MG63 (cell line): ENCODE measurements at regions not wholly inside any gene's neighbourhood (a gene's known extent, or its start where the extent isn't known, plus 50 kb on each side); places are given as distances from the start of the nearest gene placed in this dataset.

Experiments
- DNase-seq: peaks from one replicate; pipeline ENCODE4 v3.0.0-alpha.2; 2020
- H3K27me3 ChIP-seq: fragments of 250-450 bp; sonication (Bioruptor Pico); 2 replicates; pipeline ENCODE4 v1.5.1; 2020; ENCODE audit warnings: mild to moderate bottlenecking, moderate library complexity
- H3K36me3 ChIP-seq: fragments of 250-450 bp; sonication (Bioruptor Pico); 2 replicates; pipeline ENCODE4 v1.5.1; 2020; ENCODE audit warnings: mild to moderate bottlenecking, moderate library complexity
- H3K4me3 ChIP-seq: fragments of 250-450 bp; sonication (Bioruptor Pico); 2 replicates; pipeline ENCODE4 v1.5.1; 2020; ENCODE audit warnings: mild to moderate bottlenecking, moderate library complexity
- H3K9me3 ChIP-seq: fragments of 250-450 bp; sonication (Bioruptor Pico); 2 replicates; pipeline ENCODE4 v1.5.1; 2020; ENCODE audit warnings: mild to moderate bottlenecking, moderate library complexity

DNA sequence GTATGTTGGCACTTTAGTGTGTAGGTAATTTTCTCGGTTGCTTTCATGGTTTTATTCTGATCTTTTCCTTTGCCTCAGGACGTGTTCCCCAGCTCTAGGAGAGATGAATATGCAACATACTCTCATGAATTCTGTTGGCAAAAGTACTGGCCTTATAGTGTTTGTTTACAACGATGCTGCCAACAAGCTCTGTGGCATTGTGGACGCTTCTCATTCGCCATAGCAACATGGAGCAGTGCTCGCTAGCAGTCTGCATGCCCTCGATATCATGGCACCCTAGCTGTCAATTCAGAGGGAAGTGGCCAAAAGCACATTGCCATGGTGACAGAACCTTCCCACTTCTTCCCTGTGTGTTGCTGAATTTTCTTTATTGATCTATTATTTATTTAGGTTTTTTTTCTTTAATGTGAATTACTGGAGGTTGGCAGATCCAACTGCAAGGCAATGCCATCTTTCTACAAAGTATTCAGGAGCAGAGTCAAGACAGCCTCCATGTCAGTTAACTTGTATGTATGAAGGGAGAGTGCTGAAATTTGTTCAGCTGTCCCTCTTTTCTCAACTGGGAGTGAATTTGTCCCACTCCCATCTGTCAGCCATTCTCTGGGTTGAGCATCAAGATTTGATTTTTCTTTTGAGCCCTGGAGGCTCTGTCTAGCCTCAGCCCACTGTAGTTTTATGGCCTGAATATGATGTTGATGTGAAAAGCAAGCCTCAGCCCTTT is 224.9 kb upstream of the VCX3A start:
- Histone ChIP-seq H3K4me3 (no peak overlapping the region), H3K27me3 (no peaks in the 10 kb centered on the region), H3K9me3 (no peaks in the 10 kb centered on the region), H3K36me3 (no peaks in the 10 kb centered on the region)
- DNase-seq: no peak

DNA sequence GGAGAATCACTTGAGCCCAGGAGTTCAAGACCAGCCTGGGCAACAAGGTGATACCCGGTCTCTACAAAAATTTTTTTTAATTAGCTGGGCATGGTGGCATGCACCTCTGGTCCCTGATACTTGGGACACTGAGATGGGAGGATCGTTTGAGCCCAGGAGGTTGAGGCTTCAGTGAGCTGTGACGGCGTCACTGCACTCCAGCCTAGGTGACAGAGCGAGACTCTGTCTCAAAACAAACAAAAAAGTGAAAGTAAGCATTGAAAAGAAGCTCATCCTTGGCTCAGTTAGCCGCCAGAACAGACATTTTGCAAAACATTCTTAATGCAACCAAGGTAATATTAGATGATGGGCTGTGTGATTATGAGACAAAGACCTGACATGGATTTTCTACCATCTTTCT is 223.3 kb upstream of the VCX3A start:
- Histone ChIP-seq H3K9me3 (no peaks in the 10 kb centered on the region), H3K27me3 (no peaks in the 10 kb centered on the region), H3K36me3 (no peaks in the 10 kb centered on the region), H3K4me3 (no peak overlapping the region)
- DNase-seq: no peak

DNA sequence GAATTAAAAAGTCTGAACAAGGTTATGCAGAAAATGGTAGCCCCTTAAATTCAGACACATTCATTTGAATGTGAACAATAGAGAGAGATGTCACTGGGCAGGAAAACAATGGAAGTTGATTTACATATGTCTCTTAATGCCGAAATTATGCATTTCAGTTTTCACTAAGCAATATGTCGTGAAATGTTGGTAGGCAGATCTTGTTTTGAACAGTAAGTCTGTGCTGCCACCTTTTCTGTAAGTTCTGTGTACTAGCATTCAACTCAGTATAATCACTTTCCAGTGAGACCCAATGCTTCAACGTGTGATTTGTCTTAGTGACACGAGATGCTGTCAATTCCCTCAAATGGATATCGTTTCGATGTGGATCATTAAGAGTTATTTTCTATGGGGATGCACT is 222.7 kb upstream of the VCX3A start:
- H3K9me3 ChIP-seq: no peaks in the 10 kb centered on the region
- no peak overlapping the region for H3K4me3 ChIP-seq
- H3K27me3 ChIP-seq: no peaks in the 10 kb centered on the region
- DNase-seq: no peak
- H3K36me3 ChIP-seq: no peaks in the 10 kb centered on the region

DNA sequence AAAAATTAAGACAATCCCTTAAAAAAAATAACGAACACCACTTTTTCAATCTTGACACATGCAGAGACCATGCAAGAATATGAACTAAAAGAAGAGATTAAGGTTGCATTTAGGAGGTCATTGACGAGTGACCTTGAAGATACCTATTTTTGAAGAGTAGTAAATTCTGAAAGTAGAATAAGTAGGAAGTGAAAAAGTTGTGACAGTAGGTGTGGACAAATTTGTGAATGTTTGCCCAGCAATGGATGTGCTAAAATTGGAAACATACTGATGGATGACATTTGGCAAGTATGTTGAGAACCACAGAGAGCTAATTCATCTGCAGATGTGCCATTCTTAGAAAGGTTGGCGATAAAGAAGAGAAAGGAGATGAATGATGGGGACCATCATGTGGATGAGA is 213.7 kb upstream of the VCX3A start:
- no peak for DNase-seq
- Histone ChIP-seq H3K4me3 (no peak overlapping the region), H3K27me3 (no peaks in the 10 kb centered on the region), H3K9me3 (no peaks in the 10 kb centered on the region), H3K36me3 (no peaks in the 10 kb centered on the region)

DNA sequence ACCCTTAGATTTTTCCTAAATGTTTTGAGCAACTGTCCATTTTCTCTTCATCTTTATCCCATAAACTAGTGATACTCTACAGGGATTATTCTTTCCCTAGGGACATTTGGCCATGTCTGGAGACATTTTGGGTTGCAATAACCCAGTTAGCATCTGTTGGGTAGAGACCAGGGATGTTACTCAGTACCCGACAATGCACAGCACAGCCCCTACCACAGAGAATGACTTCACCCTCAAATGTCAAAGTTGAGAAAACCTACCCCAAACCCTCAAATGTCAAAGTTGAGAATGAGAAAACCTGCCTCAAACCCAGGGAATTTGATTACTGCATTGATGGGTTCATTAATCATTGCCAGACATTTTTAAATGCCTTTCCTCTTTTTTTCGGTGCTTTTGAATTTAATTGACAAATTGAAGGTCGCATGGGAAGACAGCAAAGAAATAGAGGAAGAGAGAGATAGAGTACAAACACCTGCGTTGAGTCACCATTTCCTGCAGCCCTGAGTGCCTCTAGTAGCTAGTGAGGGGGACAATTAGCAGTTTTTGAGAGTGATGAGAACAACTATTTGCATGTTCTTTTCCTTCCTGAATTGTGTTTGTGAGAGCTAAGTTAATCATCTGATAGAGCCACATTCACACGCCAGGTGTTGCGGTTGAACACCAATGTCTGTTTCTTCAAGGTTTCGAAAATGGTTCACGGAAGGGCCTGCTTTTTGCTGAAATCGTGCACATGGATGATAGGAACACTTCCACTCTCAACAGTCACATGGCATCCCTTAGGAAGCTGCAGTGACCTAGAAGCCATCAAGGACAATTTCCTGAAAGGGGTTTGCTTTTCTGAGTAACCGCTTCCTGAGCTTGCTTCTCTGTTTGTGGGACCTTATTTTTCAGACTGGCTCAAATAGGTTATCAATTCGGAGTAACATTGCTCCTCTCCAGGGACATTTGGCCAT is 203.9 kb upstream of the VCX3A start:
- H3K27me3 ChIP-seq: no peaks in the 10 kb centered on the region
- no peaks in the 10 kb centered on the region for H3K36me3 ChIP-seq
- DNase-seq: no peak
- no peak overlapping the region for H3K4me3 ChIP-seq
- no peaks in the 10 kb centered on the region for H3K9me3 ChIP-seq

DNA sequence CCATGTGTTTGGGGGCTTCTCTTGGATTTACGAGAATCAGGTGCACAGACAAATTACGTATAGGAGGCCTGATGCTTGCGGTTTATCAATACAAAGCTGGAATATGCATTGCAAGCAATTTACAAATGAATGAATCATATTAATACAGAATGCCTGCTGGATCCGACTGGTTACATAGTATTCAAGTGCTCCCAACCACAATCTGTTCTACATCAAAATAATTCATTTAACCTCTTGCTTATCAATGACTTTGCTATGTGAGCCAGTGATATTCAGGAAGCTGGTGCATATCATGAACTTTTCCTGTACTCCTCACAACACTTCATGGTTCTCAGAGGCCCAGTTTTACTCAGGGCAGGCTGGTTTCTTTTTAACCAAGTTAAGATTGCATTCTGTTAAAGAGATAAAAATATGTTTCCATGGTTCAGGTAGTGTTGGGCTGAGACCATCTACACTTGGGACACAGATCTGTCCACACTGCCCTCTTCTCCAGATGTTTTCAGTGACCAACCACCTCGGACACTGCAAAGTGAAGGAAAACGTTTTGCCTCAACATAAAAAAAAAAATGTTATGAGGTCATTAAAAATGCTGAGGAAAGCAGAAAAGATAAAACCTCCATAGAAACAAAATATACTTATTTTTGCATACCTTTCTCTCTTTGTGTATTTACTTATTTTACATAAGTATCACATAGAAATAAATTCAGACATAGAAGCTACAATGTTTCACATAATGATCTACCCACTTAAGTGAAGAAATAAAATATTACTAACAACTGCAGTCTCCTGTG is 200.1 kb upstream of the VCX3A start:
- no peak for DNase-seq
- H3K27me3 ChIP-seq: no peaks in the 10 kb centered on the region
- no peak overlapping the region for H3K4me3 ChIP-seq
- no peaks in the 10 kb centered on the region for H3K9me3 ChIP-seq
- H3K36me3 ChIP-seq: no peaks in the 10 kb centered on the region

DNA sequence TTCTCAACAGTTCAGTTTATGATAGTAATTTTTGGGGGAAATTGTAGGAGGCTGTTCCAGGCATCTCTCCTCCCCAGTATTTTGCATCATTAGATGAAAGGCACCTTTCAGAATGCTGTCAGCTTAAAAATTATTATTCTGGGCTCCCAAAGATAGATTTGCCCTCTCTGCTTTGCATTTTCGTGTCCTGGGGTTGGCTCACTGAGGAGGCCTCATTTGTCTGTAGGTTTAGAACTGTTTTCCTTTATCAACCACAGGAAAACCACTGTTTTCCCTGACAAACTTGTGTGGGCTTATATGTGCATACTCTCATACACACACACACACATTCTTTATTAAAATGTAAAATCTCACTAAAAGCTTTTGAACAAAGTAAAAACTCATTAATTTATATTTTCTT is 197.2 kb upstream of the VCX3A start:
- no peak for DNase-seq
- Histone ChIP-seq H3K4me3 (no peak overlapping the region), H3K9me3 (no peaks in the 10 kb centered on the region), H3K27me3 (no peaks in the 10 kb centered on the region), H3K36me3 (no peaks in the 10 kb centered on the region)

DNA sequence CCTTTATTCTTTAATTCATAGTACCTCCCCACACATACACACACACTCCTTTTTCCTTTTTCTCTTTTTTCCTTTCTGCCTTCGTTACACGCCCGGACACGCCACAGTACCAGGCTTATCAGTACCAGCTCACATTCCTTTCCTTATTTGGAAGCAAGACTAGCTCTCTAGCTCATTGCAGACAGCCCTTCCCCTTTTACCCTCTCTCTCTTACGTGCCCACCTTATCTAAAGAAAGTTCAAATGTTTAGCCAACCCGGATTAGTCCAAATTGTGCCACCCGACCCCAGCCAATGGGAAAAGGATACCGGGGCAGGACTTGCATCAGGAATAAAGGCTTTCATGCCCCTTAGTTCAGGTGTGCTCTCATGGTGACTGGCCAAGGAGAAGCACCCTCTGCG is 194.7 kb upstream of the VCX3A start:
- Histone ChIP-seq H3K9me3 (no peaks in the 10 kb centered on the region), H3K27me3 (no peaks in the 10 kb centered on the region), H3K4me3 (no peak overlapping the region), H3K36me3 (no peaks in the 10 kb centered on the region)
- no peak for DNase-seq

DNA sequence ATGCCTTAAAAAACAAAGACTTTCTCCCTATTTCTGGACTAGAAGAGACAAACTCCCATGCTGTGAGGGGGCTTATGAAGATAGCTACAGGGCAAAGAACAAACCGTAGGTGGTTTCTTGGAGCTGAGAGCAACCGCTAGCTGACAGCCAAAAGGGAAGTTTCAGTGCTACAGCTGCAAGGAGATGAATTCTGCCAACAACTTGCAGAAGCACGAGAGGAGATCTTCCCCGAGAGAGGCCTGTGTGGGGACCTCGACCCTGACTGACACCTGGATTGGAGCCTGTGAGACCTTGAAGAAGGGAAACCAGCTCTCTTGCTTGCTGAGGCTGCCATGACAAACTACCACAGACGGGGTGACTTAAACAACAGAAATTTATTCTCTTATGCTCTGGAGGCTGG is 183.8 kb upstream of the VCX3A start:
- H3K4me3 ChIP-seq: no peak overlapping the region
- no peak for DNase-seq
- H3K36me3 ChIP-seq: no peaks in the 10 kb centered on the region
- no peaks in the 10 kb centered on the region for H3K27me3 ChIP-seq
- H3K9me3 ChIP-seq: no peaks in the 10 kb centered on the region

DNA sequence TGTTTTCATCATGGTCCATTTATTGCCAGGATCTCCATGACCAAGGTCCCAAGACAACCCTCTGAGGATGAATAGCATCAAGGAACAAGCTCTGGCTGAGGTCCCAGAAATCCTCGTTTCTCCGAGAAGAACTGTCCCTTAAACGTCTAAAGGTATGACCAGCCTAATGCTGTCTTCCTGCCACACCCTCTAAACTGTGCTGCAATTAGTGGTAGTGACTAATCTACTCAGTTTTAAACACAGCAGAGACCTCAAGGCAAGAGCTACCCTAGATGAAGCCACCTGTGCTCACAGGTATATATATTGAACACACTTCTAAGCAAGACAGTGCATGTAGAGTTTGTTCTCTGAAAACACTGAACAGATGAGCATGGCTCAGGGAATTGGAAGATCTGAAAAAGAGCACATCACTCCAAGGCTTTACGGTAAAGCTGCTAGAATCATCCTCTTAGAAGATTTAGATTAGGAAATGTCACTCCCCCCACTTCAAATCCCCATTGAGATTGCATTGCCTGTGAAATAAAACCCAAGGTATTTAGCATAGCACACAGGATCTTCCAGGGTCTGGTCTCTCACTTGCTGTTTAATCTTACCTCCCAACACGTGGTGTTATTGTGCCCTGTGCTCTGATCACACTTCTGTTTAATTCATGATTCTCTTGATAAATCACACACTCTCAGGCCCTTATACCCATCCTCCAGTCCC is 173.9 kb upstream of the VCX3A start:
- no peaks in the 10 kb centered on the region for H3K36me3 ChIP-seq
- H3K9me3 ChIP-seq: no peaks in the 10 kb centered on the region
- H3K27me3 ChIP-seq: no peaks in the 10 kb centered on the region
- no peak for DNase-seq
- no peak overlapping the region for H3K4me3 ChIP-seq

DNA sequence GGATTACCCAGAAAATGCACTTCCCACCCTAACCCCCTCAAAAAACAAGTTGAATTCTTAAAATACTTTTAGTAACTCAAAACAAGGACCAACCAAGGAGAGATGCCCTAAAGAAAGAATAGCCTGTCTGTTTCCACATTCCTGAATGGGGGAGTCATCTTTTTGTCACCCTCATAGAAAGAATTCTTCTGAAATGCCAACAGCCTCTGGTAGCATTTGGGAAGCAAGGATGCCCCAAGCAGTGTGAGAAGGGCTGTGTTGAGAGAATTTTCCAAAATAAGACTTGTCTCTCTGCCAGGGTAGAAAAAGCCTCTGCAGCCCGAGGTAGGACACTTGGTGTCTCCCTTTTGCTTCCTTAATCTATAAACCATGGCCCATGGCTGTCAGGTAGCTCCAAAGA is 173.1 kb upstream of the VCX3A start:
- no peaks in the 10 kb centered on the region for H3K9me3 ChIP-seq
- H3K36me3 ChIP-seq: no peaks in the 10 kb centered on the region
- H3K4me3 ChIP-seq: no peak overlapping the region
- no peak for DNase-seq
- no peaks in the 10 kb centered on the region for H3K27me3 ChIP-seq

DNA sequence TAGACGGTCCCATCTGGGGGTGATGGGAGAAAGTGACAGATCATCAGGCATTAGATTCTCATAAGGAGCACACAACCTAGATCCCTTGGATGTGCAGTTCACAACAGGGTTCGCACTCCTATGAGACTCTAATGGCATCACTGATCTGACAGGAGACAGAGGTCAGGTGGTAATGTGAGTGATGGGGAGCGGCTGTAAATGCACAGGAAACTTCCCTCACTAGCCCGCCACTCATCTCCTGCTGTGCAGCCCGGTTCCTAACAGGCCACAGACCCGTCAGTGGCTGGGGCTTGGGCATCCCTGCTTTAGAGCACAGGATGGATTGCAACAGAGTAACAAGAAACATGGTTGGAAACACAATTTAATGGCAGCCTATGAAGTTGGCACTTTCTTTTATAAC is 172.6 kb upstream of the VCX3A start:
- Histone ChIP-seq H3K9me3 (no peaks in the 10 kb centered on the region), H3K36me3 (no peaks in the 10 kb centered on the region), H3K4me3 (no peak overlapping the region), H3K27me3 (no peaks in the 10 kb centered on the region)
- DNase-seq: no peak

DNA sequence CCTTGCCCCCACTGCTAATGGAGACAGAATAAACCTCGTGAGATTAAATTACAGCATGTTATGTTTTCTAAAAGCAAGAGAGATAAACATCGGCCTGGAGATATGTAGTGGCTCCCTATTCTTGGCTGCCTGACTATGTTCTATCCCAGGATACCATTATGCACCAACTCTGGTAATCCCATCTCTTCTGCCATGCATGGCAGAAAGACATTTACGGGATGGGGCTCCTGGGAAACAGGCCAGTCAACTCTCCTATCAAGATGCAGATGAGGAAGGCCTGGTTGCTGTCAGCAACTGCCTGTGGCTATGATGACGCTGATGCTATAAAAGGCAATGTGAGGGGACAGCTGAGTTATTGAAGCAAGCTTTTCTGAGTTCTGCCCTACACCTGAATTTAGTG is 166.2 kb upstream of the VCX3A start:
- Histone ChIP-seq H3K36me3 (no peaks in the 10 kb centered on the region), H3K27me3 (no peaks in the 10 kb centered on the region), H3K9me3 (no peaks in the 10 kb centered on the region), H3K4me3 (no peak overlapping the region)
- no peak for DNase-seq

DNA sequence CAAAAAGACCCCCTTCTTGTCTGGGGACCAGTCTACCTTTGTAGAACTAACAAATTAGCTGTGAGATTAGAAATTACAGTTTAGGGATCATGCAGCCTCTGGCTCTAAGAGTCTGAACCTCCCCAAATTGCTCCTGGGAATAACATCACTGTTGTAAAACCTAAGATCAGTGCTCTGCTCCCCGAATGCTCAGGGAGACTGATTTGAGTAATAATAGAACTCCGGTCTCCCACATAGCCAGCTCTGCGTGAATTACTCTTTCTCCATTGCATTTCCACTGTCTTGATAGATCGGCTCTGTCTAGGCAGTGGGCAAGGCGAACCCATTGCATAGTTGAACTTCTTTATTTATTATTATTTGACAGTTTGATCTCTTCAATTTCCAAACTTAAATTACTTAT is 160.8 kb upstream of the VCX3A start:
- Histone ChIP-seq H3K27me3 (no peaks in the 10 kb centered on the region), H3K36me3 (no peaks in the 10 kb centered on the region), H3K4me3 (no peak overlapping the region), H3K9me3 (no peaks in the 10 kb centered on the region)
- DNase-seq: no peak

DNA sequence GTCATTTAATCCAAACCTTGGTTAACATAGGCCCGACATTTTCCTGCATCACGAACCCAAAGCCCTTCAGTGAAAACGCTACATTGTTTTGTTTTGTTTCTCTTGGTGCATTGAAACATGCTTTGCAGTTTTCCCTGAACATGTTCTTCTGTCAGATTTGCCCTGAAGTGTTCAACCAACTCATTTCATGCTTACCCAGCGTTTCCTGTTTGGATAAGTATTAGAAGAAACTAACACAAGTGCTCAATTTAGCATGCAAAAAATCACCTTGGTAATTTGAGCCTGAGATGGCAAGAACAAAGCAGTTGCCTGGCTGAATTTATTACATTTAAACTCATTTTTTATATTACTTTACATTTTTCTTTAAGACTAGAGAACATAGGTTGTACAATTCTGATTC is 160.1 kb upstream of the VCX3A start:
- Histone ChIP-seq H3K36me3 (no peaks in the 10 kb centered on the region), H3K4me3 (no peak overlapping the region), H3K9me3 (no peaks in the 10 kb centered on the region), H3K27me3 (no peaks in the 10 kb centered on the region)
- no peak for DNase-seq

DNA sequence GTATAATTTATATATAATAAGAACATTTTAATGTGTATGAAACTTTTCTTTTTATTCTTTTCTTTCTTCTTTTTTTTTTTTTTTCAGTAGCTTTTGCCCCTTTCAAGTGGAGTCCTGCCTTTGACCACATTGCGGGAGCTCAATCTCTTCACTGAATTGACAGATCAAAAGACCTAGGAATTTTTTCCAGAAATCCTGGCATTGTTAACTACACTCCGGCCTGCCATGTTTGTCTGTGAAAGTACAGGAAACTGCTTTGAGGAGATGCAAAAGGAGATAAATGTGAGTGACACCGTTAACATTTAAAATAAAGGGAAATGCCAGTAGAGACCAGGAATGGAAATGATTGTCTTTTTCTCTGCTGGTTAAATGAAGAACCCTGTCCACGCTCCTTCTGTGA is 159.3 kb upstream of the VCX3A start:
- H3K4me3 ChIP-seq: no peak overlapping the region
- H3K36me3 ChIP-seq: no peaks in the 10 kb centered on the region
- H3K27me3 ChIP-seq: no peaks in the 10 kb centered on the region
- no peaks in the 10 kb centered on the region for H3K9me3 ChIP-seq
- no peak for DNase-seq

DNA sequence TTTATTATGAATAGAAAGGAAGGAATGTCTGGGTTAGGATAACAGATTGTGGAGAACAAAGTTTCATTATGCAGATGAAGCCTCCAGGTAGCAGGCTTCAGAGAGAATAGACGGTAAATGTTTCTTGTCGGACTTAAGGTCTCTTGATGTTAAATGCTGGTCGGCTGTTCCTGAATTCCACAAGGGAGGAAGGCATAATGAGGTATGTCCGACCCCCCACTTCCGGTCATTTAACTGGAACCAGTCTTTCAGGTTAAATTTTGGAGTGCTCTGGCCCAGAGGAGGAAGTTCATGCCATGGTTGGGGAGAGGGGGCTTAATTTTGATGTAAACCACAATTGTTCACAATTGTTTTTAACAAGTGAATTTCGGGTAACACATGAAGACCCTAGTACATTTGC is 158.1 kb upstream of the VCX3A start:
- no peak for DNase-seq
- H3K9me3 ChIP-seq: no peaks in the 10 kb centered on the region

More for the DNA sequence above, 158.1 kb upstream of the VCX3A start:
- Histone ChIP-seq H3K27me3 (no peaks in the 10 kb centered on the region), H3K4me3 (no peak overlapping the region), H3K36me3 (no peaks in the 10 kb centered on the region)
